A673 (cell line): ENCODE measurements at regions not wholly inside any gene's neighbourhood (a gene's known extent, or its start where the extent isn't known, plus 50 kb on each side); places are given as distances from the start of the nearest gene placed in this dataset.

Experiments
- BruUV-seq: library from RNA; stranded (reverse); fragments of 400-500 nt; replicated peaks from 2 replicates; lab custom pipeline; 2021; lab: Mats Ljungman, UMichigan
- CTCF ChIA-PET: fragments of 300-600 bp; sonication (Branson Sonifier 250); formaldehyde crosslinking; loops from one replicate; lab custom pipeline; 2022; ENCODE audit warnings: antibody characterized with exemption; lab: Charles Lee
- POLR2A ChIA-PET: fragments of 300-600 bp; sonication (Branson Sonifier 250); formaldehyde crosslinking; loops from one replicate; lab custom pipeline; 2022; ENCODE audit warnings: antibody characterized with exemption; ENCODE audit not compliant: low non-redundant PET; lab: Charles Lee
- DNase-seq: peaks from one replicate; pipeline ENCODE4 v3.0.0-alpha.2; 2015; ENCODE audit warnings: low spot score
- H3K27ac ChIP-seq: fragments of 200-600 bp; sonication (generic); 2 replicates; pipeline ENCODE4 v1.5.1; 2016; ENCODE audit warnings: mixed run types, low read depth, mild to moderate bottlenecking, mixed read lengths, antibody characterized with exemption, low read length; ENCODE audit not compliant: poor library complexity, severe bottlenecking
- H3K27me3 ChIP-seq: fragments of 200-600 bp; sonication (generic); replicated peaks from 2 replicates; pipeline ENCODE4 v1.6.1; 2017; ENCODE audit warnings: mixed run types, low read depth, mild to moderate bottlenecking, mixed read lengths, antibody characterized with exemption, low read length; ENCODE audit not compliant: insufficient read depth, poor library complexity
- H3K36me3 ChIP-seq: fragments of 200-600 bp; sonication (generic); 2 replicates; pipeline ENCODE4 v1.6.1; 2016; ENCODE audit warnings: mixed run types, mild to moderate bottlenecking, mixed read lengths, antibody characterized with exemption, low read length; ENCODE audit not compliant: insufficient read depth, poor library complexity, severe bottlenecking
- H3K4me1 ChIP-seq: fragments of 200-600 bp; sonication (generic); 2 replicates; pipeline ENCODE4 v1.6.1; 2017; ENCODE audit warnings: mixed run types, mild to moderate bottlenecking, mixed read lengths, antibody characterized with exemption, low read length; ENCODE audit not compliant: insufficient read depth, poor library complexity, severe bottlenecking
- H3K4me3 ChIP-seq: fragments of 200-600 bp; sonication (generic); 2 replicates; pipeline ENCODE4 v1.5.1; 2016; ENCODE audit warnings: low read depth, mixed run types, mild to moderate bottlenecking, mixed read lengths, low read length; ENCODE audit not compliant: poor library complexity, severe bottlenecking
- H3K9me3 ChIP-seq: fragments of 200-600 bp; sonication (generic); 2 replicates; pipeline ENCODE4 v1.6.1; 2016; ENCODE audit warnings: mixed run types, low read depth, mild to moderate bottlenecking, mixed read lengths, antibody characterized with exemption, low read length; ENCODE audit not compliant: poor library complexity, severe bottlenecking
- CTCF ChIP-seq: fragments of 300-800, 200-600 bp; sonication (generic); conservative IDR thresholded peaks from 2 replicates; pipeline ENCODE4 v1.5.1; 2017; ENCODE audit warnings: low read depth, mild to moderate bottlenecking, antibody characterized with exemption, low read length, moderate library complexity, mixed read lengths
- EZH2 ChIP-seq: fragments of 200-600 bp; sonication (generic); IDR thresholded peaks from 2 replicates; pipeline ENCODE4 v1.6.1; 2017; ENCODE audit warnings: borderline replicate concordance, low read depth, mild to moderate bottlenecking, mixed read lengths, antibody characterized with exemption, low read length; ENCODE audit not compliant: poor library complexity, severe bottlenecking
- intact Hi-C: fragments of 100-400 bp; cut with micrococcal nuclease; formaldehyde crosslinking; loops from one replicate; pipeline ENCODE4 v1.10.0; 2022; ENCODE audit not compliant: unreplicated experiment

GRCh38 chr9:20044686-20045085 lies 255.8 kb upstream of the SLC24A2 start:
- CTCF ChIA-PET, result interaction anchor here (1.1 kb wide), 1 partner anchor 41 kb away, joined by 4 read pairs; no protein-coding TSS in a partner anchor

DNA sequence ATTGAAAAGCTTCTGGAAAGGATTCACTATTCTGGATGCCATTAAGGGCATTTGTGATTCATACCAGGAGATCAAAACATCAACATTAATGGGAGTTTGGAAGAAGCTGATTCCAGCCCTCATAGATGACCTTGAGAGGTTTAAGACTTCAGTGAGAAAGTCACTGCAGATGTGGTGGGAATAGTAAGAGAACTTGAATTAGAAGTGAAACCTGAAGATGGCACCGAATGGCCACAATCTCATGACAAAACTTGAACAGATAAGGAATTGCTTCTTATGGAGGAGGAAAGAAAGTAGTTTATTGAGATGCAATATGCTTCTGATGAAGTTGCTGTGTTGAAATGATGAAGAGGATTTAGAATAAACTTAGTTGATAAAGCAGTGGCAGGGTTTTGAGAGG lies 254.6 kb upstream of the SLC24A2 start:
- no peak overlapping the region for H3K27ac ChIP-seq
- DNase-seq, result no peak
- intact Hi-C loops, result no loop called here
- no TSS peak for BruUV-seq
- H3K36me3 ChIP-seq, result no peaks in the 10 kb centered on the region
- no peaks in the 10 kb centered on the region for H3K9me3 ChIP-seq
- POLR2A ChIA-PET, result no interaction called here
- no peak overlapping the region for H3K4me3 ChIP-seq
- peaks cover 15% of the 10 kb centered on the region for H3K4me1 ChIP-seq
- CTCF ChIA-PET, result no interaction called here
- TF ChIP-seq CTCF (no peak), EZH2 (no peak)
- no peaks in the 10 kb centered on the region for H3K27me3 ChIP-seq

More at GRCh38 chr9:20044686-20045085, 255.8 kb upstream of the SLC24A2 start:
- no peaks in the 10 kb centered on the region for H3K9me3 ChIP-seq
- no peaks in the 10 kb centered on the region for H3K36me3 ChIP-seq
- no peak overlapping the region for H3K27ac ChIP-seq
- no TSS peak for BruUV-seq
- intact Hi-C loops, result no loop called here
- POLR2A ChIA-PET, result no interaction called here
- H3K4me1 ChIP-seq, result peaks cover 15% of the 10 kb centered on the region
- no peaks in the 10 kb centered on the region for H3K27me3 ChIP-seq
- TF ChIP-seq EZH2, result no peak
- TF ChIP-seq CTCF, result no peak
- DNase-seq, result no peak
- H3K4me3 ChIP-seq, result no peak overlapping the region

DNA sequence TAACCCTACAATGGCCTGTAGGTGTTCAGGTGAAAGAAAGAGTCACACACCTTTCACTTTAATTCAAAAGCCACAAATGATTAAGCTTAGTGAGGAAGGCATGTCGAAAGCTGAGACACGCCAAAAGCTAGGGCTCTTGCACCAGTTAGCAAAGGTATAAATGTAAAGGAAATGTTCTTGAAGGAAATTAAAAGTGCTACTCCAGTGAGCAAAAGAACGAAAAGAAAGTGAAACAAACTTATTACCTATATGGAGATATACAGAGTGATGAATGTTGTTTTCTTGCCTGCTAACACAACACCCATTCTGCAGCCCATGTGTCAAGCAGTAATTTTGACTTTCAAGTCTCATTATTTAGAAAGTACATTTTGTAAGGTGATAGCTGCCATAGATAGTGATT lies 254.2 kb upstream of the SLC24A2 start:
- H3K4me1 ChIP-seq, result peaks cover 15% of the 10 kb centered on the region
- H3K4me3 ChIP-seq, result no peak overlapping the region
- DNase-seq, result no peak
- CTCF ChIA-PET, result no interaction called here
- no peak overlapping the region for H3K27ac ChIP-seq
- no peaks in the 10 kb centered on the region for H3K9me3 ChIP-seq
- H3K27me3 ChIP-seq, result no peaks in the 10 kb centered on the region
- POLR2A ChIA-PET, result no interaction called here
- no TSS peak for BruUV-seq
- H3K36me3 ChIP-seq, result no peaks in the 10 kb centered on the region
- no peak for TF ChIP-seq EZH2
- TF ChIP-seq CTCF, result no peak
- intact Hi-C loops, result no loop called here
